Stimulated activated CD4-positive, alpha-beta T cell treated with anti-CD3 and anti-CD28 coated beads, Interleukin-4, amount 100 ng/mL, for 1 hour (primary cell): ENCODE measurements at regions not wholly inside any gene's neighbourhood (a gene's known extent, or its start where the extent isn't known, plus 50 kb on each side); places are given as distances from the start of the nearest gene placed in this dataset.

Experiments used
- DNase-seq: peaks from one replicate; pipeline ENCODE4 v3.0.0-alpha.2; 2020

DNA sequence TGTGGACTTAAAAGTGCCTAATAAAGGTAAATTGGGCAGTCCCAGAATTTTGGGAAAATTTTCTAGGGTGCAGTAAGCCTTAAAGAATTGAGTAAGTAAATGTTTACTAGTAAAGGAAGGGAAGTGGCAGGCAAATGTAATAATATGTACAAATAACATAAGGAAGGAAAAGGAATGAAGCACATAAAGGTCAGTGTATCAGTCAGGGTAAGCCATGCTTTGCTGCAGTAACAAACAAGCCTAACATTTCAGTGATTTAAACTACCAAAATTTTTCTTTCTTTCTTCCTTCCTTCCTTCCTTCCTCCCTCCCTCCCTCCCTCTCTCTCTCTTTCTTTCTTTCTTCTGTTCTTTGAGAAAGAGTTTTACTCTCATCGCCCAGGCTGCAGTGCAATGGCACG, 117.5 kb downstream of the HAO1 start:
- no peak for DNase-seq

DNA sequence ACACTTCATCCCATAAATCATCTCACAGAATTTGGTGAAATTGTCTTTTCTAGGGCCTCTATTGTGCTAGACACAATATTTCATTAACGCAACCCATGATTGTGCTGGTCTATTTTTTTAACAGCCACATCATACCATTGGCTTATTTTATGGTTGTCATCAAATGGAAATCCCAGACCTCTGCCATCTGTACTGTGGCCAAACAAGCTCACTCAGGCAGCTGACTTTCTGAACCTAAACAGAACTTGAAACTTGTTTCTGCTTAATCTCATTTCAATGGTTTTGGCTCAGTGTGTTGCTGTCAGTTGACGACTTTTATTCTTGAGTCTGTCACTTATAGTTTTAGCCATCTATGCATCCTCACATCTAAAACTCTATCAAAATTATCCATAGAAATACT, 111.8 kb downstream of the HAO1 start:
- DNase-seq = no peak

DNA sequence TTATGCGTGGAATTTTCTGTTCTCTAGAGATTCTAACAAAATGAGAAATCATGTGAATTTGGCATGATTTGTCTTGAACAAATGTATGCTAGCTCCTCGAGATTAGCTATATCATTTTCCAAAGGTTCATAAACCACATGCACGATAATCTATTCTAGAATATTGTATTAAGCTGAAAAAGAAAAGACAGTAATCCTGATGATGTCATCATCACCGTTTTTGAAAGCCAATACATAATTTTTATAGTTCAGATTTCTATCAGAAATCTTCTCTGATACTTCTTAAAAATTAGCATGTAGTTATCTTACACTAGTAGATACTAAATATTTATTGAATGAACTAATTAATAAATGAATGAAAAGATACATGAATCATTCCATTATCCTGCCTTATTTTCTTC, 111.2 kb downstream of the HAO1 start:
- DNase-seq = no peak

DNA sequence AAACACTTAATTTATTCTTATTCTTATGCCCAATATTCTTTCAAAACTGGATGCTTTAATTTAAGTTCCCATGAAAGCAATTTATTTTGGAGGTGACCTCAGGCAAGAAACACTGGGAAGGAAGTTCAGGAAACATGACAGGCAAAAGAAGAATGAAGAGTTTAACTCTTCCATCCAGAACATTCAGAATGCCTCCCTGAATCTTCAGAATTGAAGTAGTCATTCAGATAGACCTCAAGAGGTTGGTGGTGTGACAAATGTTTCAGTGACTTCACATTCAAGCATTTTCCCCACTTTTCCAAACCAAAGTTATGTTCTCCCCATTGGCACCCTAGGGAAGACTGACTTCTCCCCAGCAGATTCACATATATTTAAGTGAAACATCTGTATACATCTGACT, 110.5 kb downstream of the HAO1 start:
- no peak for DNase-seq
